Smooth muscle cell (in vitro differentiated cells): ENCODE measurements at regions not wholly inside any gene's neighbourhood (a gene's known extent, or its start where the extent isn't known, plus 50 kb on each side); places are given as distances from the start of the nearest gene placed in this dataset.

Experiments
- DNase-seq: peaks from one replicate; lab custom pipeline; 2025; ENCODE audit not compliant: unreplicated experiment; lab: John Stamatoyannopoulos, UW
- H2AFZ ChIP-seq: fragments of 200-600 bp; sonication (generic); 2 replicates; pipeline ENCODE4 v1.6.0; 2016; ENCODE audit warnings: antibody characterized with exemption, low read depth, mild to moderate bottlenecking
- H3F3A ChIP-seq: fragments of 200-600 bp; sonication (generic); 2 replicates; pipeline ENCODE4 v1.6.0; 2017; ENCODE audit warnings: antibody characterized with exemption, low read depth
- H3K27ac ChIP-seq: fragments of 200-600 bp; sonication (generic); 2 replicates; pipeline ENCODE4 v1.5.1; 2016; ENCODE audit warnings: low read depth, mild to moderate bottlenecking
- H3K27me3 ChIP-seq: fragments of 200-600 bp; sonication (generic); 2 replicates; pipeline ENCODE4 v1.6.1; 2016; ENCODE audit warnings: low read depth, mild to moderate bottlenecking
- H3K36me3 ChIP-seq: fragments of 200-600 bp; sonication (generic); 2 replicates; pipeline ENCODE4 v1.5.1; 2016; ENCODE audit warnings: low read depth
- H3K4me1 ChIP-seq: fragments of 200-600 bp; sonication (generic); 2 replicates; pipeline ENCODE4 v1.5.1; 2016; ENCODE audit warnings: low read depth
- H3K4me2 ChIP-seq: fragments of 200-600 bp; sonication (generic); 2 replicates; pipeline ENCODE4 v1.6.0; 2016; ENCODE audit warnings: mild to moderate bottlenecking
- H3K4me3 ChIP-seq: fragments of 200-600 bp; sonication (generic); 2 replicates; pipeline ENCODE4 v1.5.1; 2016; ENCODE audit warnings: mild to moderate bottlenecking
- H3K79me2 ChIP-seq: fragments of 200-600 bp; sonication (generic); 2 replicates; pipeline ENCODE4 v1.6.0; 2016; ENCODE audit warnings: low read depth, mild to moderate bottlenecking
- H3K9ac ChIP-seq: fragments of 200-600 bp; sonication (generic); 2 replicates; pipeline ENCODE4 v1.6.0; 2016; ENCODE audit warnings: low read depth
- H3K9me3 ChIP-seq: fragments of 200-600 bp; sonication (generic); replicated peaks from 2 replicates; pipeline ENCODE4 v1.5.1; 2016; ENCODE audit warnings: low read depth
- H4K20me1 ChIP-seq: fragments of 200-600 bp; sonication (generic); 2 replicates; pipeline ENCODE4 v1.6.0; 2016; ENCODE audit warnings: low read depth
- WGBS: methylation state at CpG from one replicate; pipeline ENCODE4 v1.1.7; 2016; ENCODE audit warnings: low lambda C conversion rate; 5-methylcytosine and 5-hydroxymethylcytosine counted together
- TF ChIP-seq, protein P1 (sequence below): fragments of 200-600 bp; sonication (generic); IDR thresholded peaks from 2 replicates; pipeline ENCODE4 v1.5.1; 2017; ENCODE audit warnings: borderline replicate concordance, mild to moderate bottlenecking, antibody characterized with exemption; ENCODE audit not compliant: insufficient read depth, poor library complexity, severe bottlenecking

DNA sequence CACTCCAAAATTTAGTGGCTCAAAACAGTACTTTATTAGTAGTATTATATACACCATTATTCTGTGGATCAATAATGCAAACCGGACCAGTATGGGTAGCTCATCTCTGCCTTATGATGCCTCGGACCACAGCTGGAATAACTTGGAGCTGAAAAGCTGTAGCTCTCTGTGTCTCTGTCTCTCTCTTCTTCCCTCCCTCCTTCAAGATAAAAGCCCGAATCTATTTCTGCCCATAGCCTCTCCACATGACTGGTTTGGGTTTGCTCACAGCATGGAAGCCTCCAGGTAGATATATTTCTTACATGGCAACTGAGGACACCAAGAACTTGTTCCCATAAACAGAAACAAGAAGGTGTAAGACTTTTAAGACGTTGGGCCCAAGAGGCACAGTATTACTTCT, 147.5 kb upstream of the TBCA start:
- TF ChIP-seq, protein P1, sequence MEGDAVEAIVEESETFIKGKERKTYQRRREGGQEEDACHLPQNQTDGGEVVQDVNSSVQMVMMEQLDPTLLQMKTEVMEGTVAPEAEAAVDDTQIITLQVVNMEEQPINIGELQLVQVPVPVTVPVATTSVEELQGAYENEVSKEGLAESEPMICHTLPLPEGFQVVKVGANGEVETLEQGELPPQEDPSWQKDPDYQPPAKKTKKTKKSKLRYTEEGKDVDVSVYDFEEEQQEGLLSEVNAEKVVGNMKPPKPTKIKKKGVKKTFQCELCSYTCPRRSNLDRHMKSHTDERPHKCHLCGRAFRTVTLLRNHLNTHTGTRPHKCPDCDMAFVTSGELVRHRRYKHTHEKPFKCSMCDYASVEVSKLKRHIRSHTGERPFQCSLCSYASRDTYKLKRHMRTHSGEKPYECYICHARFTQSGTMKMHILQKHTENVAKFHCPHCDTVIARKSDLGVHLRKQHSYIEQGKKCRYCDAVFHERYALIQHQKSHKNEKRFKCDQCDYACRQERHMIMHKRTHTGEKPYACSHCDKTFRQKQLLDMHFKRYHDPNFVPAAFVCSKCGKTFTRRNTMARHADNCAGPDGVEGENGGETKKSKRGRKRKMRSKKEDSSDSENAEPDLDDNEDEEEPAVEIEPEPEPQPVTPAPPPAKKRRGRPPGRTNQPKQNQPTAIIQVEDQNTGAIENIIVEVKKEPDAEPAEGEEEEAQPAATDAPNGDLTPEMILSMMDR, result no peak
- Histone ChIP-seq H4K20me1 (no peaks in the 10 kb centered on the region), H3K4me1 (peaks cover 3% of the 10 kb centered on the region), H3K9ac (no peak overlapping the region), H3K36me3 (no peaks in the 10 kb centered on the region), H3K27ac (peak overlapping the region; percentile 54), H3K4me3 (no peak overlapping the region), H3K4me2 (no peak overlapping the region), H3K9me3 (no peaks in the 10 kb centered on the region), H3K27me3 (no peaks in the 10 kb centered on the region), H3K79me2 (no peaks in the 10 kb centered on the region), H2AFZ (no peak overlapping the region), H3F3A (no peaks in the 10 kb centered on the region)
- no peak for DNase-seq
- WGBS, result 76% methylated on average over 4 of the region's 4 CpGs

DNA sequence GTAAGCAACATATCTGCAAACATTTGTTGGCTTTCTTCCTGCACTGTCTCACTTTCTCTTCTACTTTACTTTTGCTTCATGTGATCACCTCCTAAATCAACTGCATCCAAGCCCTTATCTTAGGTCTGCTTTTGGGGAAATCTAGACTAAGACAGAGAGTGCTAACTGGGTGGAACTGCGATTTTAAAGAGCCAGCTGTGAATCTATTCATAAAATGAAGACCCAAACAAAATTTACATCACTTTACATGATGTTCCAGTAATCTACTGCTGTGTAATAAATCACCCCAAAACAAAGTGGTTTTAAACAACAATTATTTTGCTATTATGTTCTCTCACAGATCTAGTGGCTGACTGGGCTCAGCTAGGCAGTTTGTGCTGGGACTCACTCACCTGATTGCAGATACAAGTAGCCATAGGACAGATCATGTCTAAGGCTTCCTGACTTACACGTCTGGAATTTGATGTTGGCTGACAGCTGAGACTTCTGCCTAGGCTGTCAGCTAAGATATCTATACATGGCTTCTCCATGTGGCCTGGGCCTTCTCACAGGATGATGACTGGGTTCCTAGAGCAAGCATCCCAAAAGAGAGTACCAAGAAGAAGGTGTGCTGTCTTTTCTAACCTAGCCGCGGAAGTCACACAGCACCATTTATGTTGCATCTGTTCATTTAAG, 145.1 kb upstream of the TBCA start:
- TF ChIP-seq, protein P1, result no peak
- H4K20me1 ChIP-seq, result no peaks in the 10 kb centered on the region
- no peaks in the 10 kb centered on the region for H3K79me2 ChIP-seq
- H3K4me1 ChIP-seq, result peaks cover 3% of the 10 kb centered on the region
- no peak overlapping the region for H3K4me3 ChIP-seq
- no peak overlapping the region for H3K4me2 ChIP-seq
- no peak for DNase-seq
- no peaks in the 10 kb centered on the region for H3K9me3 ChIP-seq
- no peaks in the 10 kb centered on the region for H3K27me3 ChIP-seq
- no peak overlapping the region for H2AFZ ChIP-seq
- H3K27ac ChIP-seq, result no peak overlapping the region
- H3F3A ChIP-seq, result no peaks in the 10 kb centered on the region
- no peaks in the 10 kb centered on the region for H3K36me3 ChIP-seq
- WGBS, result 86% methylated on average over 4 of the region's 4 CpGs
- no peak overlapping the region for H3K9ac ChIP-seq

DNA sequence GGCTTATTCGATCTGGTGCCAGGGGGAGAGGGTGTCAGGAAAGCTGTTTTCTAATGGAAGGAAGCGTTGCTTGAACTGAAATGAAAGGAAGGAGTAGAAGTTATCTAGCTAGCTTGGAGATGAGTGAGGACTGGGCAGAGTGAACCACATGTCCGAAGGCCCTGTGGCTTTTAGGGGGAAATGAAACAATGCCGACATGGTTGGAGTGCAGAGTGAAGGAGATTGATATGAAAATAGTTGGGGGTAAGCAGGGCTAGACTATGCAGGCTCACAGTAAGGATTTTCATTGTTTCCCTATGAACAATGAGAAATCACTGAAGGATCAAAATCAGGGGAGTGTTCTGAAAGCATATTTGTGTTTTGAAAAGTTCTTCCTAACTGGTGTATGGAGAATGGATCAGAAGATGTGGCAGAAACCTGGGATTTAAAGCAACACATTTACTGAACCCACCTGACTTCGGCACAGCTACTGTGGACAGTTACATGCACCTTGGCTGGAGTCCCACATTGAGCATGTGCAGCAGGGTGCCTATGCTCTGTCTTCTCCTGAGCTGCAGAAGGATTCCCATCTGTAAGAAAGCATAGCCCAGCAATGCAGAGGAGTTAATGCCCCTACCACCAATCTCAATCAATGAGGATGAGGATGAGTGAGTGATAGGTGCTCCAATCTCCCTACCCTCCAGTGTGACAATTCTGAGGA, 144.4 kb upstream of the TBCA start:
- H2AFZ ChIP-seq, result no peak overlapping the region
- H3K9ac ChIP-seq, result no peak overlapping the region
- no peaks in the 10 kb centered on the region for H4K20me1 ChIP-seq
- TF ChIP-seq, protein P1, result no peak
- no peak overlapping the region for H3K4me3 ChIP-seq
- DNase-seq, result no peak
- no peaks in the 10 kb centered on the region for H3K79me2 ChIP-seq
- no peaks in the 10 kb centered on the region for H3K9me3 ChIP-seq
- H3K4me2 ChIP-seq, result no peak overlapping the region
- no peaks in the 10 kb centered on the region for H3F3A ChIP-seq
- H3K27ac ChIP-seq, result no peak overlapping the region
- no peaks in the 10 kb centered on the region for H3K27me3 ChIP-seq
- H3K36me3 ChIP-seq, result no peaks in the 10 kb centered on the region
- 90% methylated on average over 5 of the region's 5 CpGs for WGBS
- H3K4me1 ChIP-seq, result peaks cover 3% of the 10 kb centered on the region
